HCEC 1CT (cell line): ENCODE measurements at regions not wholly inside any gene's neighbourhood (a gene's known extent, or its start where the extent isn't known, plus 50 kb on each side); places are given as distances from the start of the nearest gene placed in this dataset.
"Not testable (repeated sequence)": the region's sequence is repeated elsewhere in the genome, so short reads cannot be mapped to it uniquely, and the experiment has no call there.

Experiments used
- DNase-seq: peaks from one replicate; pipeline ENCODE4 v3.0.0-alpha.2; 2017

DNA sequence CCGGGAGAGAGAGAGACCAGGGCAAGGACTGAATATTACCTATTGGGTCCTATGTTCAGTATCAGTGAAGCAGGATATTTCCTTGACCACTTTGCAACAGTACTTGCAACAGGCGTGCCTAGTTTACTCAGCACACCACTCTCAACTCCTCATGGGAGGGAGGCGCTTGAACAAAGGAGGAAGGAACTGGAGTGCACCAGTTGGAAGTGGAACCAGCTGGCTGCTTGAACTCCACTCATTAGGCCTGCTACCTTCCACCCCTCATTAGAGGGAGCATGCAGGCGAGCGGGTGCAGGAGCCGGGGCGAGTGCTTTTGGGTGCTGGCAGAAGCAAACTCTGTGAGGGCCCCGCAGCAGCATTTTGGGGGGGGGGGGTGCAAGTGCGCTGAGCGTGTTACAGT, 1369.6 kb upstream of the RAG2 start:
- DNase-seq = no peak

GRCh38 chr11:37963440-37963839, 1365.4 kb upstream of the RAG2 start:
- DNase-seq = no peak

DNA sequence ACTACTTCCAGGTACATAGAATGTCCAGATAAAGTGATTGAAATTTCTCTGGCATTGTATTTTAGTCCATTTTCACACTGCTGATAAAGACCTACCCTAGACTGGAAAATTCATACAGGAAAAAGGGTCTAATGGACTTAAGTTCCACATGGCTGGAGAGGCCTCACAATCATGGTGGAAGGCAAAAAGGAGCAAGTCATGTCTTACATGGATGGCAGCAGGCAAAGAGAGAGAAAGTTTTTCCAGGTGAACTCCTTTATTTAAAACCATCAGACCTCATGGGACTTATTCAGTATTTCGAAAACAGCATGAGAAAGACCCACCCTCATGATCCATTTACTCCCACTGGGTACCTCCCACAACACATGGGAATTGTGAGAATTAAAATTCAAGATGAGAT, 1359.7 kb upstream of the RAG2 start:
- no peak for DNase-seq

DNA sequence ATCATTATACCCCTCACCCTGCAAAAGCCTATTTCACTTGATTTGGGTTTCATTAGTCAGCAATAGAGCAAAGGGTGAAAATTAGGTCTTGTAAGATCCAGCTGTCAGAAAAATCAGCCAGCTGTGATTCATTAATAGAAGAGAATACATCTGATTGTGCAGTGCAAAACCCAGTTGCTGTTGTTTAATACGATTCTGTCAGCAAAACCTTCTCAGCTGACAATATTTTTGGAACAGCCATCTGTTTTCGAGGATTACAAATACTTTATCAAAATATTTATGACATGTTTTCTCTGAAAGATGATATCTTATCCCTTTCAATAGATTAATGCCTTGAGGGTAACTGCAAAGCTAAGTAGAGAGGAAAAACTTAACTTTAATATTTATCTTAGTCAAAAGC, 1354.0 kb upstream of the RAG2 start:
- no peak for DNase-seq

DNA sequence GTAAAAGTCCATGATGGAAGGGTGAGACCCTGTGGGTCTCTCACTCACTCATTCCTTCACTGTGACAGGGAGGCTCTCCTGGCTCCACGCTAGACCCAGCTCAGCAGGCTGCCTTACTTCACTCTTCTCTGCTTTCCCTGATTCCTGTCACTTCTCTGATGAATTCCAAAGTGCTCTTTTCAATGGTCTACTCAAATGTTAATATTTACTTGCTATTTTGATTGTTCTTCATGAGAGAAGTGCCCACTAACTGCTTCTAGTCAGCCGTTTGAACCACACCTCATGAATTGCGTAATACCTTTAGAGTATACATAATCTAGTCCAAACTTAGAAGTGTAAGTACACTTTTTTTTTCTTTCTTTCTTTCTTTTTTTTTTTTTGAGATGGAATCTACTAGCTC, 1350.2 kb upstream of the RAG2 start:
- DNase-seq = no peak

- DNase-seq = no peak
These were observed 1349.8 kb upstream of the RAG2 start for GRCh38 chr11:37947821-37948220.

- DNase-seq = no peak
These were observed 1348.2 kb upstream of the RAG2 start for GRCh38 chr11:37946155-37946766.

- DNase-seq = no peak
These were observed 1344.0 kb upstream of the RAG2 start for GRCh38 chr11:37942081-37942480.

GRCh38 chr11:37929100-37929653, 1331.1 kb upstream of the RAG2 start:
- no peak for DNase-seq

DNA sequence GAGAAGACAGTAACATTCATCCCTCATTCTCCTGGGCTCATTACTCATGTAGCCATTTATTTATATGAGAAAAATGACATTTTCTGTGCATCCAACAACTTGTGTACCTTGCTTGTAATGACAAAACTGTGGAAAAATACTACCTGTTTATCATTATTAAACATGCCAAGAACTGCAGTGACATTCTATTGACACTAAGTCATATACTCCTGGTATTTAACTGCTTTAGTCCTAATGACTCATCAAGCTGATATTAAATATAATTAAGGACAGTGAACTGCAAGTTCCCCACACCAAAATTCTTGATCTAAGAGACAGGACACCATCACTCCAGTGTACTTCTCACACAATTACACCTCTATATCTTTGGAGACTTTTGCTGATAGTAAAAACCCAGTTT, 1328.7 kb upstream of the RAG2 start:
- DNase-seq = no peak

- no peak for DNase-seq
These were observed 1318.3 kb upstream of the RAG2 start for GRCh38 chr11:37916331-37916730.

- no peak for DNase-seq
These were observed 1316.8 kb upstream of the RAG2 start for GRCh38 chr11:37914859-37915258.

- DNase-seq = no peak
These were observed 1310.1 kb upstream of the RAG2 start for GRCh38 chr11:37908219-37908548.

DNA sequence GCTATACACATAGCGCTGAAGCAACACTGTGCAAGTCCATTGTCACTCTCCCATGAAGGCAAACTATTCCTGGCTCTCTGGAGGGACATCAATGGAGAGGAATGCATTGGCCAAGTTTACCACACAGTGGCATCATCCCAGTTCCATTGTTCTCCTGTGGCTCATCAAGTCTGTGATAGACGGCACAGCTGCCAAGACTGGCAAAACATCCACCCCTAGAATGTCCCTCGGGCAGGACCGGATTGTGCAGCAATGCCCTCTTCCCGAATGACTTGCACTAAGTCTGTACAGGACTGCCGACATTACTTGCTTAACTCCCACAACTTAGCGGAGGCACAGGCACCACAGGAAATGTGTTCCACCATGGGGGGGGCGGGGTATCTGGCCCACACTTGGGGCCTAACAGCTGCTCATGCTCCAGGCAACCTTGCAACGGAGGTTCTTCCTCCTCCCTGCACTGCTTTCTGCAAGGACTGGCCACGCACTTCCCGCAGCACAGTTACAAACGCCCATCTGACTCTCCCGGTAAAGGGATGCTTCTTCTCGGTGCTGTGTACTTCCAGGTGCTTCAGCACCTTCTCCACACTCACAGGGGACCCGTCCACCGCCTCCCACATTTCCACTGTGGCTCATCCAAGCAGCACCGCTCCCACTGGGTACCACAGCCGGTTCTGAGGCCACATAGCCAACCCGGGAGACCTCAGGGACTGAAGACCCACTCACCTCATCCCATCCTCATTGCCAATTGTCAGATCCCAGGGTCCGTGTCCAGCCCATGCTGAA, 1309.6 kb upstream of the RAG2 start:
- no peak for DNase-seq

- DNase-seq = no peak
These were observed 1307.8 kb upstream of the RAG2 start for GRCh38 chr11:37905707-37906417.

- DNase-seq = no peak
These were observed 1298.0 kb upstream of the RAG2 start for GRCh38 chr11:37896016-37896415.

GRCh38 chr11:37881741-37882140, 1283.7 kb upstream of the RAG2 start:
- no peak for DNase-seq

- DNase-seq = no peak
These were observed 1263.6 kb upstream of the RAG2 start for GRCh38 chr11:37861671-37862070.

DNA sequence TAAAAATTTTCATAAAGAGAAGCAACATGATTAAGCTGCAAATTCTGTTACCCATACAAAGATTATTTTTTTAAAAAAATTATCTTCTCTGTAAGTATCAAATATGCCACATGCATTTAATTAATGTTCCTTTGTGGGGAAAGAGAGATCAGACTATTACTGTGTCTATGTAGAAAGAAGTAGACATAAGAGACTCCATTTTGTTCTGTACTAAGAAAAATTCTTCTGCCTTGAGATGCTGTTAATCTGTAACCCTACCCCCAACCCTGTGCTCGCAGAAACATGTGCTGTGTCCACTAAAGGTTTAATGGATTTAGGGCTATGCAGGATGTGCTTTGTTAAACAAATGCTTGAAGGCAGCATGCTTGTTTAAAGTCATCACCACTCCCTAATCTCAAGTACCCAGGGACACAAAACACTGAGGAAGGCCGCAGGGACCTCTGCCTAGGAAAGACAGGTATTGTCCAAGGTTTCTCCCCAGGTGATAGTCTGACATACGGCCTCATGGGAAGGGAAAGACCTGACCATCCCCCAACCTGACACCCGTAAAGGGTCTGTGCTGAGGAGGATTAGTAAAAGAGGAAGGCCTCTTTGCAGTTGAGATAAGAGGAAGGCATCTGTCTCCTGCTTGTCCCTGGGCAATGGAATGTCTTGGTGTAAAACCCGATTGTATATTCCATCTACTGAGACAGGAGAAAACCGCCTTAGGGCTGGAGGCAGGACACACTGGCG, 1260.9 kb upstream of the RAG2 start:
- not testable (repeated sequence) for DNase-seq

DNA sequence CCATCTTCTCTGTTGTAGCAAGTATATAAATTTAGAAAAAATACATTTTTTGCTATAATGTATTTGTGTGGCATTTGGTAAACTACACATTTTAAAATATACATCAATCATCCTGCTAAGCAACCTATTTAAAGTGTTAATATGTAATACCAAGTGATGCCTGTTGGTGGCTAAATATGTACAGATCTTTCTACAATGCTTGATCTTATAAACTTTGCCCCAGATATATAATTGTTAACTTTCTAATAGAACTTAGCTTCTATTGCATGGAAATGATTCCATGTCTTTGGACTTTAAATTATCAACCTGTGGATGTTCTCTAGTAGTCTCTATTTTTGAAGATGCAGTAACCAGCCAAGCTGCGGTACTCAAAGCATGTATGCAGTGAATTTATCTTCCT, 1260.4 kb upstream of the RAG2 start:
- DNase-seq = no peak

GRCh38 chr11:37857726-37858125, 1259.7 kb upstream of the RAG2 start:
- no peak for DNase-seq

DNA sequence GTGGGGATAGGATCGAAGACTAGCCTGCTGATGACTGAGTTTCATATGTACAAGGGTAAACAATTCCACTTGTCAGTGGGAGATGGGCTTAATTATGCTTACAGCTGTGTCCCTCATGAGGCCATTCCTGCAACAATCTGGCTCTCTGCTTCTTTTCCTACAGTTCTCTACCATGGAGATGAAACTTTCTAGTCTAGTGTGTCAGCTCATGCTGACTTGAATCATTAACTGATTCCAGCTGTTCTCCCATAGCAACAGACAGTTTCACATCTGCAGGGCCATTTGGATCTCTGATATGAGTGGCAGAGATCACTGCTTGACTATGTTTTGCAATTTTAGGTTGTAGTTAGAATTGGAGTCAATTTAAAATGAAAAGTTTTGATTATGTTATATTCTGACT, 1251.7 kb upstream of the RAG2 start:
- no peak for DNase-seq

- no peak for DNase-seq
These were observed 1245.6 kb upstream of the RAG2 start for GRCh38 chr11:37843603-37844002.
